ENCODE measurements at regions not wholly inside any gene's neighbourhood (a gene's known extent, or its start where the extent isn't known, plus 50 kb on each side); places are given as distances from the start of the nearest gene placed in this dataset.
"Not testable (repeated sequence)": the region's sequence is repeated elsewhere in the genome, so short reads cannot be mapped to it uniquely, and the experiment has no call there.

GRCh38 chr7:76117306-76117991, 69.5 kb downstream of the MDH2 start:
- H3K9me3 Mint-ChIP-seq (ENCODE audit: low read depth, unreplicated experiment); CTCF ChIA-PET; H3K4me3 Mint-ChIP-seq (ENCODE audit: low read depth, unreplicated experiment); H3K36me3 Mint-ChIP-seq (ENCODE audit: insufficient read depth, unreplicated experiment); H3K4me1 Mint-ChIP-seq (ENCODE audit: low read depth, unreplicated experiment); intact Hi-C loops (cut with micrococcal nuclease; ENCODE audit: unreplicated experiment); H3K27me3 Mint-ChIP-seq (ENCODE audit: unreplicated experiment); H3K27ac Mint-ChIP-seq (ENCODE audit: unreplicated experiment); BruUV-seq (replicated peaks); DNase-seq: not testable (repeated sequence)

GRCh38 chr7:76118253-76119036, 70.5 kb downstream of the MDH2 start:
- H3K9me3 Mint-ChIP-seq (ENCODE audit: low read depth, unreplicated experiment); intact Hi-C loops (cut with micrococcal nuclease; ENCODE audit: unreplicated experiment); H3K4me3 Mint-ChIP-seq (ENCODE audit: low read depth, unreplicated experiment); H3K36me3 Mint-ChIP-seq (ENCODE audit: insufficient read depth, unreplicated experiment); H3K4me1 Mint-ChIP-seq (ENCODE audit: low read depth, unreplicated experiment); H3K27me3 Mint-ChIP-seq (ENCODE audit: unreplicated experiment); CTCF ChIA-PET; DNase-seq; BruUV-seq (replicated peaks); H3K27ac Mint-ChIP-seq (ENCODE audit: unreplicated experiment): not testable (repeated sequence)

- no peak overlapping the region for H3K4me3 Mint-ChIP-seq (ENCODE audit: low read depth, unreplicated experiment)
- DNase-seq, result no peak
- no peaks in the 10 kb centered on the region for H3K4me1 Mint-ChIP-seq (ENCODE audit: low read depth, unreplicated experiment)
- H3K36me3 Mint-ChIP-seq (ENCODE audit: insufficient read depth, unreplicated experiment), result no peaks in the 10 kb centered on the region
- TF ChIP-seq, protein P1, sequence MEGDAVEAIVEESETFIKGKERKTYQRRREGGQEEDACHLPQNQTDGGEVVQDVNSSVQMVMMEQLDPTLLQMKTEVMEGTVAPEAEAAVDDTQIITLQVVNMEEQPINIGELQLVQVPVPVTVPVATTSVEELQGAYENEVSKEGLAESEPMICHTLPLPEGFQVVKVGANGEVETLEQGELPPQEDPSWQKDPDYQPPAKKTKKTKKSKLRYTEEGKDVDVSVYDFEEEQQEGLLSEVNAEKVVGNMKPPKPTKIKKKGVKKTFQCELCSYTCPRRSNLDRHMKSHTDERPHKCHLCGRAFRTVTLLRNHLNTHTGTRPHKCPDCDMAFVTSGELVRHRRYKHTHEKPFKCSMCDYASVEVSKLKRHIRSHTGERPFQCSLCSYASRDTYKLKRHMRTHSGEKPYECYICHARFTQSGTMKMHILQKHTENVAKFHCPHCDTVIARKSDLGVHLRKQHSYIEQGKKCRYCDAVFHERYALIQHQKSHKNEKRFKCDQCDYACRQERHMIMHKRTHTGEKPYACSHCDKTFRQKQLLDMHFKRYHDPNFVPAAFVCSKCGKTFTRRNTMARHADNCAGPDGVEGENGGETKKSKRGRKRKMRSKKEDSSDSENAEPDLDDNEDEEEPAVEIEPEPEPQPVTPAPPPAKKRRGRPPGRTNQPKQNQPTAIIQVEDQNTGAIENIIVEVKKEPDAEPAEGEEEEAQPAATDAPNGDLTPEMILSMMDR (IDR thresholded peaks at IDR 0.05; ENCODE audit: unreplicated experiment), result no peak
- intact Hi-C loops (cut with micrococcal nuclease; ENCODE audit: unreplicated experiment), result no loop called here
- CTCF ChIA-PET, result no interaction called here
- BruUV-seq (replicated peaks), result no TSS peak
- H3K9me3 Mint-ChIP-seq (ENCODE audit: low read depth, unreplicated experiment), result no peaks in the 10 kb centered on the region
- no peaks in the 10 kb centered on the region for H3K27me3 Mint-ChIP-seq (ENCODE audit: unreplicated experiment)
- no peak overlapping the region for H3K27ac Mint-ChIP-seq (ENCODE audit: unreplicated experiment)
Measured at GRCh38 chr7:76121044-76121443, 73.1 kb downstream of the MDH2 start.

GRCh38 chr7:76122516-76123239, 74.8 kb downstream of the MDH2 start:
- H3K27ac Mint-ChIP-seq (ENCODE audit: unreplicated experiment), result no peak overlapping the region
- H3K27me3 Mint-ChIP-seq (ENCODE audit: unreplicated experiment), result no peaks in the 10 kb centered on the region
- H3K4me3 Mint-ChIP-seq (ENCODE audit: low read depth, unreplicated experiment), result no peak overlapping the region
- intact Hi-C loops (cut with micrococcal nuclease; ENCODE audit: unreplicated experiment), result no loop called here
- H3K4me1 Mint-ChIP-seq (ENCODE audit: low read depth, unreplicated experiment), result no peaks in the 10 kb centered on the region
- TF ChIP-seq, protein P1 (IDR thresholded peaks at IDR 0.05; ENCODE audit: unreplicated experiment), result no peak
- DNase-seq, result no peak
- no peaks in the 10 kb centered on the region for H3K36me3 Mint-ChIP-seq (ENCODE audit: insufficient read depth, unreplicated experiment)
- no TSS peak for BruUV-seq (replicated peaks)
- CTCF ChIA-PET, result no interaction called here
- H3K9me3 Mint-ChIP-seq (ENCODE audit: low read depth, unreplicated experiment), result no peaks in the 10 kb centered on the region

- TF ChIP-seq, protein P1 (IDR thresholded peaks at IDR 0.05; ENCODE audit: unreplicated experiment), result no peak
- Mint-ChIP-seq H3K27me3 (ENCODE audit: unreplicated experiment) (no peaks in the 10 kb centered on the region), H3K9me3 (ENCODE audit: low read depth, unreplicated experiment) (no peaks in the 10 kb centered on the region), H3K36me3 (ENCODE audit: insufficient read depth, unreplicated experiment) (no peaks in the 10 kb centered on the region), H3K4me3 (ENCODE audit: low read depth, unreplicated experiment) (no peak overlapping the region), H3K27ac (ENCODE audit: unreplicated experiment) (no peak overlapping the region), H3K4me1 (ENCODE audit: low read depth, unreplicated experiment) (no peaks in the 10 kb centered on the region)
- no peak for DNase-seq
- intact Hi-C loops (cut with micrococcal nuclease; ENCODE audit: unreplicated experiment), result no loop called here
- BruUV-seq (replicated peaks), result no TSS peak
- CTCF ChIA-PET, result no interaction called here
Measured at GRCh38 chr7:76123316-76123715, 75.4 kb downstream of the MDH2 start.

Measured in Calu3 (cell line).